Endothelial cell of umbilical vein (primary cell): ENCODE measurements at regions not wholly inside any gene's neighbourhood (a gene's known extent, or its start where the extent isn't known, plus 50 kb on each side); places are given as distances from the start of the nearest gene placed in this dataset.

ENCODE experiments used
- BruUV-seq: library from RNA; stranded (reverse); fragments of 400-500 nt; replicated peaks from 2 replicates; lab custom pipeline; 2021; lab: Mats Ljungman, UMichigan
- CTCF ChIA-PET: fragments of 300-600, 350-600 bp; sonication (Branson Sonifier 250); formaldehyde crosslinking; loops from one replicate; lab custom pipeline; 2021; ENCODE audit warnings: antibody characterized with exemption, inconsistent platforms; lab: Charles Lee
- POLR2A ChIA-PET: fragments of 300-600, 350-600 bp; sonication (Branson Sonifier 250); formaldehyde crosslinking; loops from one replicate; lab custom pipeline; 2021; ENCODE audit warnings: antibody characterized with exemption, inconsistent platforms; lab: Charles Lee
- DNase-seq: peaks from one replicate; pipeline ENCODE4 v3.0.0-alpha.2; 2011; ENCODE audit warnings: low read depth, low spot score
- FAIRE-seq: peaks from 2 replicates; lab custom pipeline; 2011; peaks lifted over from hg19 to GRCh38; lab: Jason Lieb, UNC
- H2AFZ ChIP-seq: 2 replicates; pipeline ENCODE4 v1.6.0; 2012; ENCODE audit warnings: low read depth, low read length, control low read depth, inconsistent platforms
- H3K27ac ChIP-seq: 2 replicates; pipeline ENCODE4 v1.5.1; 2011; ENCODE audit warnings: low read depth, mild to moderate bottlenecking, control low read depth, low read length, moderate library complexity; ENCODE audit not compliant: insufficient read depth
- H3K27me3 ChIP-seq, 2 experiments: 2 replicates each; pipeline versions ENCODE4 v1.6.0 to v1.6.1; 2011; ENCODE audit warnings: low read length in 2 of 2, mixed read lengths in 1 of 2; ENCODE audit not compliant: control insufficient read depth in 2 of 2, insufficient read depth in 2 of 2
- H3K36me3 ChIP-seq, 2 experiments: 2 replicates in 1 of 2; 3 replicates in 1 of 2; pipeline ENCODE4 v1.5.1; 2011; ENCODE audit warnings: low read length in 2 of 2, mild to moderate bottlenecking in 1 of 2, moderate library complexity in 1 of 2; ENCODE audit not compliant: control insufficient read depth in 2 of 2, insufficient read depth in 2 of 2; ENCODE audit errors: extremely low read depth in 1 of 2
- H3K4me1 ChIP-seq: 3 replicates; pipeline ENCODE4 v1.5.1; 2011; ENCODE audit warnings: mild to moderate bottlenecking, low read length; ENCODE audit not compliant: control insufficient read depth, insufficient read depth; ENCODE audit errors: extremely low read depth
- H3K4me2 ChIP-seq: 2 replicates; pipeline ENCODE4 v1.6.1; 2011; ENCODE audit warnings: low read length, control low read depth, mixed read lengths; ENCODE audit not compliant: insufficient read depth
- H3K4me3 ChIP-seq, 3 experiments: fragments of 200-600 bp in 1 of 3; sonication (generic), shearing (Covaris generic) in 1 of 3; replicated peaks in 1 of 3; 2 replicates each; pipeline ENCODE4 v1.5.1; 2011 to 2016; ENCODE audit warnings: control low read depth in 3 of 3, low read length in 3 of 3, mild to moderate bottlenecking in 2 of 3, inconsistent platforms in 1 of 3, low read depth in 1 of 3, moderate library complexity in 1 of 3; ENCODE audit not compliant: insufficient read depth in 1 of 3
- H3K79me2 ChIP-seq: 2 replicates; pipeline ENCODE4 v1.6.0; 2012; ENCODE audit warnings: low read length, inconsistent platforms; ENCODE audit not compliant: control insufficient read depth, insufficient read depth
- H3K9ac ChIP-seq: replicated peaks from 2 replicates; pipeline ENCODE3; 2011; ENCODE audit warnings: low read length, control low read depth; ENCODE audit not compliant: insufficient read depth; ENCODE audit errors: extremely low read depth
- H3K9me1 ChIP-seq: replicated peaks from 3 replicates; pipeline ENCODE4 v1.6.0; 2011; ENCODE audit warnings: mild to moderate bottlenecking, low read length; ENCODE audit not compliant: control insufficient read depth, insufficient read depth; ENCODE audit errors: extremely low read depth
- H3K9me3 ChIP-seq: replicated peaks from 2 replicates; pipeline ENCODE4 v1.5.1; 2012; ENCODE audit warnings: low read length, inconsistent platforms; ENCODE audit not compliant: control insufficient read depth, insufficient read depth
- H4K20me1 ChIP-seq: replicated peaks from 2 replicates; pipeline ENCODE3; 2011; ENCODE audit warnings: mild to moderate bottlenecking, low read length; ENCODE audit not compliant: control insufficient read depth, insufficient read depth; ENCODE audit errors: extremely low read depth
- CTCF ChIP-seq, 2 donors: IDR thresholded peaks; 1 replicate in 1 of 2; 2 replicates in 1 of 2; pipeline ENCODE4 v1.5.1; 2011; ENCODE audit warnings: low read length in 2 of 2, mild to moderate bottlenecking in 2 of 2, moderate library complexity in 2 of 2, control low read depth in 1 of 2, inconsistent platforms in 1 of 2, low read depth in 1 of 2; ENCODE audit not compliant: insufficient read depth in 1 of 2; ENCODE audit errors: extremely low read depth in 1 of 2
- EZH2 ChIP-seq: IDR thresholded peaks from 2 replicates; pipeline ENCODE4 v1.6.1; 2012; ENCODE audit warnings: borderline replicate concordance, low read depth, mild to moderate bottlenecking, moderate library complexity, low read length, inconsistent platforms; ENCODE audit not compliant: severe bottlenecking
- FOS ChIP-seq: IDR thresholded peaks from 2 replicates; pipeline ENCODE4 v1.6.1; 2011; ENCODE audit warnings: mild to moderate bottlenecking, low read length, moderate library complexity, borderline replicate concordance; ENCODE audit not compliant: insufficient read depth
- GATA2 ChIP-seq: IDR thresholded peaks from 2 replicates; pipeline ENCODE4 v1.7.0; 2011; ENCODE audit warnings: low read depth, mild to moderate bottlenecking, moderate library complexity, mixed read lengths, low read length; ENCODE audit not compliant: insufficient read length, insufficient read depth
- JUN ChIP-seq: IDR thresholded peaks from 2 replicates; pipeline ENCODE4 v1.6.1; 2011; ENCODE audit warnings: borderline replicate concordance, low read depth; ENCODE audit not compliant: insufficient read length, insufficient read depth
- MAX ChIP-seq: IDR thresholded peaks from 2 replicates; pipeline ENCODE4 v1.6.1; 2011; ENCODE audit not compliant: insufficient read depth, insufficient read length
- MYC ChIP-seq: IDR thresholded peaks from one replicate; pipeline ENCODE4 v1.6.1; 2011; ENCODE audit warnings: mild to moderate bottlenecking, low read depth, low read length
- POLR2A ChIP-seq: IDR thresholded peaks from 2 replicates; pipeline ENCODE4 v1.6.1; 2012; ENCODE audit warnings: low read depth, mild to moderate bottlenecking, control low read depth, low read length
- POLR2AphosphoS5 ChIP-seq: IDR thresholded peaks from 2 replicates; pipeline ENCODE4 v1.6.1; 2012; ENCODE audit warnings: low read depth, mild to moderate bottlenecking, control low read depth, low read length, moderate library complexity; ENCODE audit not compliant: insufficient read depth
- dilution Hi-C: fragments of 300-500 bp; cut with MboI; formaldehyde crosslinking; loops from one replicate; pipeline ENCODE4 v1.15.0; 2019; ENCODE audit warnings: low sequenced_read_pairs; ENCODE audit not compliant: extremely low pct_ligation_motif_present
- intact Hi-C: fragments of 100-400 bp; cut with micrococcal nuclease; formaldehyde crosslinking; loops from one replicate; pipeline ENCODE4 v1.10.0; 2022

GRCh38 chr1:5599541-5599940 lies 392.7 kb downstream of the NPHP4 start:
- Histone ChIP-seq H3K79me2 (no peaks in the 10 kb centered on the region), H3K36me3 (no peaks in the 10 kb centered on the region), H3K9me3 (peaks cover 8% of the 10 kb centered on the region), H3K9ac (no peak overlapping the region), H3K4me2 (no peak overlapping the region), H3K27me3 (no peaks in the 10 kb centered on the region), H3K4me3 (no peak overlapping the region), H4K20me1 (no peaks in the 10 kb centered on the region), H3K27ac (no peak overlapping the region), H3K9me1 (no peaks in the 10 kb centered on the region), H3K4me1 (no peaks in the 10 kb centered on the region), H2AFZ (no peak overlapping the region)
- dilution Hi-C loops = no loop called here
- CTCF ChIA-PET = no interaction called here
- TF ChIP-seq CTCF (IDR thresholded peaks at IDR 0.05; ENCODE audit: extremely low read depth in 1 of 2, insufficient read depth in 1 of 2, low read depth in 1 of 2, low read length in 2 of 2) (no peak), POLR2A (no peak), FOS (no peak), MAX (no peak), JUN (no peak), MYC (no peak), EZH2 (no peak), POLR2AphosphoS5 (no peak), GATA2 (no peak)
- no TSS peak for BruUV-seq
- POLR2A ChIA-PET = no interaction called here
- FAIRE-seq (no peak), DNase-seq (no peak)
- intact Hi-C loops = no loop called here
